ENCODE measurements at regions not wholly inside any gene's neighbourhood (a gene's known extent, or its start where the extent isn't known, plus 50 kb on each side); places are given as distances from the start of the nearest gene placed in this dataset.

GRCh38 chr5:124061663-124062062, 549.7 kb downstream of the CSNK1G3 start:
- Histone ChIP-seq H3K4me3 (ENCODE audit: low read length) (no peak overlapping the region), H3K4me1 (ENCODE audit: control insufficient read depth, insufficient read depth, low read length) (peaks cover 9% of the 10 kb centered on the region), H3K27me3 (ENCODE audit: control insufficient read depth, insufficient read depth, low read length) (no peaks in the 10 kb centered on the region), H3K9ac (ENCODE audit: low read length) (no peak overlapping the region), H3K27ac (ENCODE audit: low read depth, low read length) (no peak overlapping the region), H3K36me3 (ENCODE audit: control insufficient read depth, insufficient read depth, low read length) (no peaks in the 10 kb centered on the region)

- Histone ChIP-seq H3K27me3 (ENCODE audit: control insufficient read depth, insufficient read depth, low read length) (no peaks in the 10 kb centered on the region), H3K4me3 (ENCODE audit: low read length) (no peak overlapping the region), H3K9ac (ENCODE audit: low read length) (no peak overlapping the region), H3K4me1 (ENCODE audit: control insufficient read depth, insufficient read depth, low read length) (peaks cover 9% of the 10 kb centered on the region), H3K36me3 (ENCODE audit: control insufficient read depth, insufficient read depth, low read length) (no peaks in the 10 kb centered on the region), H3K27ac (ENCODE audit: low read depth, low read length) (no peak overlapping the region)
Observed at GRCh38 chr5:124061068-124061430, 549.1 kb downstream of the CSNK1G3 start.

- H3K4me1 ChIP-seq (ENCODE audit: control insufficient read depth, insufficient read depth, low read length), result peaks cover 9% of the 10 kb centered on the region
- no peak overlapping the region for H3K9ac ChIP-seq (ENCODE audit: low read length)
- H3K36me3 ChIP-seq (ENCODE audit: control insufficient read depth, insufficient read depth, low read length), result no peaks in the 10 kb centered on the region
- H3K4me3 ChIP-seq (ENCODE audit: low read length), result no peak overlapping the region
- no peaks in the 10 kb centered on the region for H3K27me3 ChIP-seq (ENCODE audit: control insufficient read depth, insufficient read depth, low read length)
- H3K27ac ChIP-seq (ENCODE audit: low read depth, low read length), result no peak overlapping the region
Observed at GRCh38 chr5:124060413-124061067, 548.6 kb downstream of the CSNK1G3 start.

GRCh38 chr5:124060011-124060410, 548.0 kb downstream of the CSNK1G3 start:
- Histone ChIP-seq H3K9ac (ENCODE audit: low read length) (no peak overlapping the region), H3K27ac (ENCODE audit: low read depth, low read length) (no peak overlapping the region), H3K4me1 (ENCODE audit: control insufficient read depth, insufficient read depth, low read length) (peaks cover 9% of the 10 kb centered on the region), H3K4me3 (ENCODE audit: low read length) (no peak overlapping the region), H3K36me3 (ENCODE audit: control insufficient read depth, insufficient read depth, low read length) (no peaks in the 10 kb centered on the region), H3K27me3 (ENCODE audit: control insufficient read depth, insufficient read depth, low read length) (no peaks in the 10 kb centered on the region)

GRCh38 chr5:124059200-124059599, 547.2 kb downstream of the CSNK1G3 start:
- Histone ChIP-seq H3K9ac (ENCODE audit: low read length) (no peak overlapping the region), H3K27ac (ENCODE audit: low read depth, low read length) (no peak overlapping the region), H3K36me3 (ENCODE audit: control insufficient read depth, insufficient read depth, low read length) (no peaks in the 10 kb centered on the region), H3K4me1 (ENCODE audit: control insufficient read depth, insufficient read depth, low read length) (peaks cover 9% of the 10 kb centered on the region), H3K27me3 (ENCODE audit: control insufficient read depth, insufficient read depth, low read length) (no peaks in the 10 kb centered on the region), H3K4me3 (ENCODE audit: low read length) (no peak overlapping the region)

- H3K27ac ChIP-seq (ENCODE audit: low read depth, low read length), result no peak overlapping the region
- H3K36me3 ChIP-seq (ENCODE audit: control insufficient read depth, insufficient read depth, low read length), result no peaks in the 10 kb centered on the region
- H3K27me3 ChIP-seq (ENCODE audit: control insufficient read depth, insufficient read depth, low read length), result no peaks in the 10 kb centered on the region
- H3K4me3 ChIP-seq (ENCODE audit: low read length), result no peak overlapping the region
- no peak overlapping the region for H3K9ac ChIP-seq (ENCODE audit: low read length)
- H3K4me1 ChIP-seq (ENCODE audit: control insufficient read depth, insufficient read depth, low read length), result peaks cover 9% of the 10 kb centered on the region
Observed at GRCh38 chr5:124057724-124058231, 545.8 kb downstream of the CSNK1G3 start.

- H3K4me1 ChIP-seq (ENCODE audit: control insufficient read depth, insufficient read depth, low read length), result peaks cover 9% of the 10 kb centered on the region
- no peaks in the 10 kb centered on the region for H3K36me3 ChIP-seq (ENCODE audit: control insufficient read depth, insufficient read depth, low read length)
- H3K27ac ChIP-seq (ENCODE audit: low read depth, low read length), result no peak overlapping the region
- H3K27me3 ChIP-seq (ENCODE audit: control insufficient read depth, insufficient read depth, low read length), result no peaks in the 10 kb centered on the region
- H3K9ac ChIP-seq (ENCODE audit: low read length), result no peak overlapping the region
- peak overlapping the region; percentile 45 for H3K4me3 ChIP-seq (ENCODE audit: low read length)
Observed at GRCh38 chr5:124056991-124057723, 545.2 kb downstream of the CSNK1G3 start.

GRCh38 chr5:124056326-124056990, 544.5 kb downstream of the CSNK1G3 start:
- Histone ChIP-seq H3K27ac (ENCODE audit: low read depth, low read length) (no peak overlapping the region), H3K36me3 (ENCODE audit: control insufficient read depth, insufficient read depth, low read length) (no peaks in the 10 kb centered on the region), H3K4me1 (ENCODE audit: control insufficient read depth, insufficient read depth, low read length) (peaks cover 9% of the 10 kb centered on the region), H3K4me3 (ENCODE audit: low read length) (no peak overlapping the region), H3K9ac (ENCODE audit: low read length) (no peak overlapping the region), H3K27me3 (ENCODE audit: control insufficient read depth, insufficient read depth, low read length) (no peaks in the 10 kb centered on the region)

- Histone ChIP-seq H3K27me3 (ENCODE audit: control insufficient read depth, insufficient read depth, low read length) (no peaks in the 10 kb centered on the region), H3K9ac (ENCODE audit: low read length) (no peak overlapping the region), H3K4me1 (ENCODE audit: control insufficient read depth, insufficient read depth, low read length) (peaks cover 9% of the 10 kb centered on the region), H3K4me3 (ENCODE audit: low read length) (no peak overlapping the region), H3K27ac (ENCODE audit: low read depth, low read length) (no peak overlapping the region), H3K36me3 (ENCODE audit: control insufficient read depth, insufficient read depth, low read length) (no peaks in the 10 kb centered on the region)
Observed at GRCh38 chr5:124055751-124056150, 543.8 kb downstream of the CSNK1G3 start.

- no peaks in the 10 kb centered on the region for H3K27me3 ChIP-seq (ENCODE audit: control insufficient read depth, insufficient read depth, low read length)
- peaks cover 9% of the 10 kb centered on the region for H3K4me1 ChIP-seq (ENCODE audit: control insufficient read depth, insufficient read depth, low read length)
- no peak overlapping the region for H3K9ac ChIP-seq (ENCODE audit: low read length)
- no peaks in the 10 kb centered on the region for H3K36me3 ChIP-seq (ENCODE audit: control insufficient read depth, insufficient read depth, low read length)
- H3K27ac ChIP-seq (ENCODE audit: low read depth, low read length), result no peak overlapping the region
- H3K4me3 ChIP-seq (ENCODE audit: low read length), result no peak overlapping the region
Observed at GRCh38 chr5:124054564-124054963, 542.6 kb downstream of the CSNK1G3 start.

GRCh38 chr5:124053340-124053739, 541.4 kb downstream of the CSNK1G3 start:
- H3K27ac ChIP-seq (ENCODE audit: low read depth, low read length), result no peak overlapping the region
- H3K9ac ChIP-seq (ENCODE audit: low read length), result no peak overlapping the region
- no peaks in the 10 kb centered on the region for H3K36me3 ChIP-seq (ENCODE audit: control insufficient read depth, insufficient read depth, low read length)
- H3K4me1 ChIP-seq (ENCODE audit: control insufficient read depth, insufficient read depth, low read length), result peaks cover 9% of the 10 kb centered on the region
- no peak overlapping the region for H3K4me3 ChIP-seq (ENCODE audit: low read length)
- no peaks in the 10 kb centered on the region for H3K27me3 ChIP-seq (ENCODE audit: control insufficient read depth, insufficient read depth, low read length)

- Histone ChIP-seq H3K36me3 (ENCODE audit: control insufficient read depth, insufficient read depth, low read length) (no peaks in the 10 kb centered on the region), H3K4me3 (ENCODE audit: low read length) (no peak overlapping the region), H3K4me1 (ENCODE audit: control insufficient read depth, insufficient read depth, low read length) (peaks cover 3% of the 10 kb centered on the region), H3K27me3 (ENCODE audit: control insufficient read depth, insufficient read depth, low read length) (no peaks in the 10 kb centered on the region), H3K9ac (ENCODE audit: low read length) (no peak overlapping the region), H3K27ac (ENCODE audit: low read depth, low read length) (no peak overlapping the region)
Observed at GRCh38 chr5:124052201-124052600, 540.2 kb downstream of the CSNK1G3 start.

Data from rectal smooth muscle tissue (tissue), 1 donor.